Heart left ventricle (tissue), 13 donors: ENCODE measurements at regions not wholly inside any gene's neighbourhood (a gene's known extent, or its start where the extent isn't known, plus 50 kb on each side); places are given as distances from the start of the nearest gene placed in this dataset.
"Not testable (repeated sequence)": the region's sequence is repeated elsewhere in the genome, so short reads cannot be mapped to it uniquely, and the experiment has no call there.

ENCODE experiments used
- CTCF ChIP-seq, 12 donors: fragments of 200-600 bp; sonication (generic) in 4 of 12; IDR thresholded peaks; one replicate each; pipeline versions ENCODE4 v1.5.0 to v1.8.0; 2018 to 2022; ENCODE audit warnings: antibody characterized with exemption in 12 of 12, mild to moderate bottlenecking in 5 of 12
- POLR2A ChIP-seq, 2 donors: fragments of 450-650 bp; IDR thresholded peaks; one replicate each; pipeline ENCODE4 v1.6.1; 2017; ENCODE audit warnings: antibody characterized with exemption in 2 of 2, mild to moderate bottlenecking in 2 of 2, moderate library complexity in 2 of 2
- donor health status: ischemic (EF 13 %, LVEDD 7.1; RV severe dilation, severe dysfunction).
- donor health status: DM: no; HTN: yes; CAD: no.
- donor health status: DM: no; HTN: no; CAD: no.
- donor health status: ischemic (EF 25% LVEDD 6.9; RV normal size, moderate dysfunction).
- donor health status: ischemic (EF 25% LVEDD 5.7; RV mildly dilated, moderate dysfunction).
- donor health status: ischemic (EF 35%, LVEDD 5.7; RV mildly dilated, moderate dysfunction).
- donor health status: nonischemic (EF 11% LVEDD 7.7; RV severe dilation, severe dysfunction).
- donor health status: DM: yes; HTN: yes; CAD: no.
- donor health status: PGD.
- donor health status: ischemic (EF 29% LVEDD 5.4; RV normal size, mild dysfunction).
- donor health status: nonischemic (EF 23%, LVEDD 6.1; RV moderate dilation, normal function).

DNA sequence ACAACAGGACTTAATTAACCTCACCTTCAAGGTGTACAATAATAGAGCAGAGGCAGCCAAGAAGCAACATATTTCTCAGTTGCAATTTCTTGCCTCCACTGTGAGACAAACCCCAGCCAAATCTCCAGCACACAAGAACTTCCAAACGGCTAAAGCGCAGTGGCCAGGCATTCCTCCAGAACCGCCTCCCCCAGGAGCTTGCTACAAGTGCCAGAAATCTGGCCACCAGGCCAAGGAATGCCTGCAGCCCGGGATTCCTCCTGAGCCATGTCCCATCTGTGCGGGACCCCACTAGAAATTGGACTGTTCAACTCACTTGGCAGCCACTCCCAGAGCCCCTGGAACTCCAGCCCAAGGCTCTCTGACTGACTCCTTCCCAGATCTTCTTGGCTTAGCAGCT is 73.9 kb upstream of the FAM90A26 start:
- TF ChIP-seq CTCF, POLR2A (IDR thresholded peaks at IDR 0.05): not testable (repeated sequence)
